GM13977 (cell line): ENCODE measurements at regions not wholly inside any gene's neighbourhood (a gene's known extent, or its start where the extent isn't known, plus 50 kb on each side); places are given as distances from the start of the nearest gene placed in this dataset.

Experiments used
- DNase-seq: peaks from one replicate; pipeline ENCODE4 v3.0.0; 2012; ENCODE audit warnings: low spot score
- in situ Hi-C: fragments of 300-500 bp; cut with MboI; formaldehyde crosslinking; loops from one replicate; pipeline ENCODE4 v1.12.0; 2022; ENCODE audit warnings: low sequenced_read_pairs, low pct_unique_long_range_greater_than_20kb, mixed read lengths, inconsistent platforms; ENCODE audit not compliant: unreplicated experiment
- TF ChIP-seq, protein P1 (sequence below): IDR thresholded peaks from 2 replicates; pipeline ENCODE4 v1.5.1; 2012; ENCODE audit warnings: mild to moderate bottlenecking, control low read depth; ENCODE audit not compliant: insufficient read depth; ENCODE audit errors: extremely low read depth, missing control alignments

GRCh38 chr14:56959121-56959520 lies 148.8 kb upstream of the OTX2 start:
- TF ChIP-seq, protein P1, sequence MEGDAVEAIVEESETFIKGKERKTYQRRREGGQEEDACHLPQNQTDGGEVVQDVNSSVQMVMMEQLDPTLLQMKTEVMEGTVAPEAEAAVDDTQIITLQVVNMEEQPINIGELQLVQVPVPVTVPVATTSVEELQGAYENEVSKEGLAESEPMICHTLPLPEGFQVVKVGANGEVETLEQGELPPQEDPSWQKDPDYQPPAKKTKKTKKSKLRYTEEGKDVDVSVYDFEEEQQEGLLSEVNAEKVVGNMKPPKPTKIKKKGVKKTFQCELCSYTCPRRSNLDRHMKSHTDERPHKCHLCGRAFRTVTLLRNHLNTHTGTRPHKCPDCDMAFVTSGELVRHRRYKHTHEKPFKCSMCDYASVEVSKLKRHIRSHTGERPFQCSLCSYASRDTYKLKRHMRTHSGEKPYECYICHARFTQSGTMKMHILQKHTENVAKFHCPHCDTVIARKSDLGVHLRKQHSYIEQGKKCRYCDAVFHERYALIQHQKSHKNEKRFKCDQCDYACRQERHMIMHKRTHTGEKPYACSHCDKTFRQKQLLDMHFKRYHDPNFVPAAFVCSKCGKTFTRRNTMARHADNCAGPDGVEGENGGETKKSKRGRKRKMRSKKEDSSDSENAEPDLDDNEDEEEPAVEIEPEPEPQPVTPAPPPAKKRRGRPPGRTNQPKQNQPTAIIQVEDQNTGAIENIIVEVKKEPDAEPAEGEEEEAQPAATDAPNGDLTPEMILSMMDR = no peak
- no peak for DNase-seq
- in situ Hi-C loops = no loop called here

GRCh38 chr14:56956182-56956581 lies 145.9 kb upstream of the OTX2 start:
- TF ChIP-seq, protein P1 = no peak
- in situ Hi-C loops = no loop called here
- DNase-seq = no peak

DNA sequence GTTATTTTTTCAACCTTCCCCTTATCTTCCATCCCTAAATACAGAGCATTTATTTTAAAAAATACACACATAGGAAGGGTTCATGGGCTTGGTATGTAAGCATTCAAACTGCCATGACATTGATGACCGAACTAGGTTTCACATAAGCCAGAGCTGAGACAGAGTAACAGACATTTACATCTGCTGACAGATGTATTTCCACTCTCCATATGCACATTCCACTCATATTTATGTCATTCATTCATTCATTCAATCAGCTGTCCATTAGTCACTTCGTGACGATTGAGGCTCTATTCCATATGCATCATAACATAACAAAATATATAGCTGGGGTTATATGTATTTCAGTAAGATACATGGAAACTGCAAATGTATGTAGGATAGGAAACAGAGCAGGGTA lies 145.5 kb upstream of the OTX2 start:
- TF ChIP-seq, protein P1 = no peak
- in situ Hi-C loops = no loop called here
- no peak for DNase-seq

GRCh38 chr14:56953884-56954283 lies 143.6 kb upstream of the OTX2 start:
- in situ Hi-C loops = no loop called here
- TF ChIP-seq, protein P1 = no peak
- no peak for DNase-seq

DNA sequence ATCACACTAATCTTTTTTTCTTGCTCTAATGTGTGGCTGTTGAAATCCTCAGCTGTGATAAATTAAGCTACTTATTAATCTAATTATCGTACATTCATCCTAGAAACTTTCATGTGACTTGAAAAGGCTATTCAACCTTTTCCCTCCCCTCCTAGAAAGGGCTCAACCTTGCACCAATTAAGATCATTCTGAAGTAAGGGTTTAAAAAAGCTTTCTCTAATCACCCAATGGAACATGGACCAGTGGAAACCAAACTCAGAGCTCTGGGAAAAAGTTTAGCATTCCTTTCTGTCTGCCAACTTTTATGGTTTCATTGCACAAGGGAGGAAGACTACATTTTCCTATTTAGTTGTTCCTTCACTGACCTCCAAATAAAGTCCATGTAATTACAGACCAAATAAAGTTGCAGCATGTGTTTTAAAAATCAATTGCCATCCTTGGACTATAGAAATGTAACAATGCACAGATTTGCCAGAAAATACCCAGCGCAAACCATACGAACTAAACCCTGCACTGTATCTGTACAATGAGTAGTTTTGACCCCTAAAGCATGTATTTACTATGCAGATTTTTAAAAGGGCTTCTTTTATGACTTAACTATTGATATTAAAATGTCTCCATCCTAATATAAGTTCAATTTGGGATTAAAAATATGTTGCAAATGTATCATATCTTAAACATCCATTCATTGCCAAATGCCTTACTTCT lies 142.6 kb upstream of the OTX2 start:
- TF ChIP-seq, protein P1 = no peak
- in situ Hi-C loops = no loop called here
- no peak for DNase-seq

- in situ Hi-C loops = no loop called here
- DNase-seq = no peak
- TF ChIP-seq, protein P1 = no peak
These were observed 139.5 kb upstream of the OTX2 start for GRCh38 chr14:56949828-56950227.
